Suprapubic skin (tissue), 3 donors: ENCODE measurements at regions not wholly inside any gene's neighbourhood (a gene's known extent, or its start where the extent isn't known, plus 50 kb on each side); places are given as distances from the start of the nearest gene placed in this dataset.

Experiments used
- EP300 ChIP-seq: sonication (generic); formaldehyde crosslinking; IDR thresholded peaks from one replicate; pipeline ENCODE4 v1.6.1; 2017; ENCODE audit warnings: antibody characterized with exemption
- POLR2A ChIP-seq, 2 donors: fragments of 450-650 bp; IDR thresholded peaks; one replicate each; pipeline ENCODE4 v1.6.1; 2017; ENCODE audit warnings: antibody characterized with exemption in 2 of 2, mild to moderate bottlenecking in 2 of 2, moderate library complexity in 2 of 2
- TF ChIP-seq, protein P1 (sequence below), 2 donors: fragments of 200-600 bp in 1 of 2; fragments of 450-650 bp in 1 of 2; sonication (generic) in 1 of 2; IDR thresholded peaks; one replicate each; pipeline ENCODE4 v1.5.1; 2016 to 2019; ENCODE audit warnings: antibody characterized with exemption in 2 of 2, mild to moderate bottlenecking in 1 of 2, moderate library complexity in 1 of 2

DNA sequence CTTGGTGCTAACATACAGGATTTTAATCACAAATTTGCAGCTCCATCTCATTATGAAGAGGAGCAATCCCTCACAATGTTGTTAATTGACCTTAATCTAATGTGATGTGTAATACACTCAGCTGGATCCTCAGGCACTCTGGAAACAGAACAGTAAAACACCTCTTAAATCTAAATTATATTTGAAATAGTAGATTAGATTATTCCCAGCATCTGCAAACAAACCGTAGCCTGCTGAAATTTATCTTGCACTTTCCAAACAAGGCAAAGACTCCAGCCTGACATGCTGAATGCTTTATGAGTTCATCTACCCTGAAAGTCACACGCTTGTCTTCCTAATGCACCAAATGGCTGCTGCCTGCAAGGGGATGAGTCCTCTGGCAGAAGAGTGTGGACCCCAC is 402.3 kb upstream of the GYPC start:
- TF ChIP-seq, protein P1, sequence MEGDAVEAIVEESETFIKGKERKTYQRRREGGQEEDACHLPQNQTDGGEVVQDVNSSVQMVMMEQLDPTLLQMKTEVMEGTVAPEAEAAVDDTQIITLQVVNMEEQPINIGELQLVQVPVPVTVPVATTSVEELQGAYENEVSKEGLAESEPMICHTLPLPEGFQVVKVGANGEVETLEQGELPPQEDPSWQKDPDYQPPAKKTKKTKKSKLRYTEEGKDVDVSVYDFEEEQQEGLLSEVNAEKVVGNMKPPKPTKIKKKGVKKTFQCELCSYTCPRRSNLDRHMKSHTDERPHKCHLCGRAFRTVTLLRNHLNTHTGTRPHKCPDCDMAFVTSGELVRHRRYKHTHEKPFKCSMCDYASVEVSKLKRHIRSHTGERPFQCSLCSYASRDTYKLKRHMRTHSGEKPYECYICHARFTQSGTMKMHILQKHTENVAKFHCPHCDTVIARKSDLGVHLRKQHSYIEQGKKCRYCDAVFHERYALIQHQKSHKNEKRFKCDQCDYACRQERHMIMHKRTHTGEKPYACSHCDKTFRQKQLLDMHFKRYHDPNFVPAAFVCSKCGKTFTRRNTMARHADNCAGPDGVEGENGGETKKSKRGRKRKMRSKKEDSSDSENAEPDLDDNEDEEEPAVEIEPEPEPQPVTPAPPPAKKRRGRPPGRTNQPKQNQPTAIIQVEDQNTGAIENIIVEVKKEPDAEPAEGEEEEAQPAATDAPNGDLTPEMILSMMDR (IDR thresholded peaks at IDR 0.05): no peak
- no peak for TF ChIP-seq POLR2A (IDR thresholded peaks at IDR 0.05)
- TF ChIP-seq EP300: no peak
